Left lung (tissue), 4 donors: ENCODE measurements at regions not wholly inside any gene's neighbourhood (a gene's known extent, or its start where the extent isn't known, plus 50 kb on each side); places are given as distances from the start of the nearest gene placed in this dataset.

Experiments
- ATAC-seq: fragments of 200-7000 bp; cut with Tn5 transposase; one replicate; pipeline ENCODE4 v1.9.1; 2020; ENCODE audit warnings: moderate library complexity
- DNase-seq, 4 donors: peaks; one replicate each; pipeline ENCODE4 v3.0.0-alpha.2; 2013 to 2020
- H3K27ac ChIP-seq, 2 donors: fragments of 200-600 bp; sonication (generic) in 1 of 2; one replicate each; pipeline versions ENCODE4 v1.5.0 to v1.8.0; 2020 to 2021
- H3K27me3 ChIP-seq, 2 donors: fragments of 200-600 bp; sonication (generic) in 1 of 2; one replicate each; pipeline versions ENCODE4 v1.5.0 to v1.8.0; 2020 to 2021
- H3K36me3 ChIP-seq, 2 donors: fragments of 200-600 bp; sonication (generic) in 1 of 2; one replicate each; pipeline versions ENCODE4 v1.5.0 to v1.8.0; 2020 to 2021
- H3K4me1 ChIP-seq, 2 donors: fragments of 200-600 bp; one replicate each; pipeline ENCODE4 v1.8.0; 2021
- H3K4me3 ChIP-seq, 2 donors: fragments of 200-600 bp; sonication (generic) in 1 of 2; one replicate each; pipeline versions ENCODE4 v1.5.0 to v1.8.0; 2020 to 2021; ENCODE audit warnings: mild to moderate bottlenecking in 1 of 2
- H3K9me3 ChIP-seq, 2 donors: fragments of 200-600 bp; sonication (generic) in 1 of 2; one replicate each; pipeline versions ENCODE4 v1.5.0 to v1.8.0; 2020 to 2021
- CTCF ChIP-seq, 2 donors: fragments of 200-600 bp; sonication (generic) in 1 of 2; IDR thresholded peaks; one replicate each; pipeline versions ENCODE4 v1.5.0 to v1.8.0; 2021; ENCODE audit warnings: antibody characterized with exemption in 2 of 2
- intact Hi-C, 2 donors: fragments of 100-400 bp; cut with DNase I; formaldehyde crosslinking; loops; one replicate each; pipeline versions ENCODE4 v1.11.2 to v1.14.2; 2022
- donor health status: DM: no; HTN: yes; CAD: no.
- donor health status: DM: no; HTN: no; CAD: no.

- Histone ChIP-seq H3K27ac (no peak overlapping the region), H3K27me3 (no peaks in the 10 kb centered on the region), H3K9me3 (no peaks in the 10 kb centered on the region), H3K4me3 (no peak overlapping the region), H3K4me1 (peaks cover 0 to under 1% of the 10 kb centered on the region in 2 donors), H3K36me3 (no peaks in the 10 kb centered on the region)
- ATAC-seq, result no peak
- intact Hi-C loops, result no loop called here
- no peak for DNase-seq
- TF ChIP-seq CTCF (IDR thresholded peaks at IDR 0.05), result no peak
Observed at GRCh38 chr20:40634891-40635290, 54.1 kb downstream of the MAFB start.

- no peak for ATAC-seq
- no peak for TF ChIP-seq CTCF (IDR thresholded peaks at IDR 0.05)
Observed at GRCh38 chr20:40633123-40633850, 55.7 kb downstream of the MAFB start.

GRCh38 chr20:40632346-40632976, 56.6 kb downstream of the MAFB start:
- Histone ChIP-seq H3K4me3 (no peak overlapping the region), H3K27me3 (no peaks in the 10 kb centered on the region), H3K27ac (no peak overlapping the region), H3K9me3 (no peaks in the 10 kb centered on the region), H3K36me3 (no peaks in the 10 kb centered on the region), H3K4me1 (no peaks in the 10 kb centered on the region)
- DNase-seq (no peak), ATAC-seq (no peak)
- TF ChIP-seq CTCF (IDR thresholded peaks at IDR 0.05), result no peak
- intact Hi-C loops, result no loop called here

More at GRCh38 chr20:40633123-40633850, 55.7 kb downstream of the MAFB start:
- no peak overlapping the region for H3K4me3 ChIP-seq
- no peak for DNase-seq
- H3K36me3 ChIP-seq, result no peaks in the 10 kb centered on the region
- H3K4me1 ChIP-seq, result no peaks in the 10 kb centered on the region
- no peaks in the 10 kb centered on the region for H3K27me3 ChIP-seq
- intact Hi-C loops, result no loop called here
- H3K27ac ChIP-seq, result no peak overlapping the region
- no peaks in the 10 kb centered on the region for H3K9me3 ChIP-seq

- H3K9me3 ChIP-seq, result peaks cover 0 to 4% of the 10 kb centered on the region in 2 donors
- no peaks in the 10 kb centered on the region for H3K36me3 ChIP-seq
- no peak for TF ChIP-seq CTCF (IDR thresholded peaks at IDR 0.05)
- no peaks in the 10 kb centered on the region for H3K4me1 ChIP-seq
- no peak for ATAC-seq
- intact Hi-C loops, result no loop called here
- no peak for DNase-seq
- no peaks in the 10 kb centered on the region for H3K27me3 ChIP-seq
- no peak overlapping the region for H3K4me3 ChIP-seq
- H3K27ac ChIP-seq, result no peak overlapping the region
Observed at GRCh38 chr20:40631119-40631631, 57.9 kb downstream of the MAFB start.

GRCh38 chr20:40630713-40631112, 58.3 kb downstream of the MAFB start:
- intact Hi-C loops, result no loop called here
- peaks cover 0 to 4% of the 10 kb centered on the region in 2 donors for H3K9me3 ChIP-seq
- TF ChIP-seq CTCF (IDR thresholded peaks at IDR 0.05), result no peak
- H3K27me3 ChIP-seq, result no peaks in the 10 kb centered on the region
- H3K27ac ChIP-seq, result no peak overlapping the region
- ATAC-seq (no peak), DNase-seq (no peak)
- no peaks in the 10 kb centered on the region for H3K36me3 ChIP-seq
- H3K4me3 ChIP-seq, result no peak overlapping the region
- H3K4me1 ChIP-seq, result no peaks in the 10 kb centered on the region
